Heart left ventricle (tissue), 16 donors: ENCODE measurements at regions not wholly inside any gene's neighbourhood (a gene's known extent, or its start where the extent isn't known, plus 50 kb on each side); places are given as distances from the start of the nearest gene placed in this dataset.

Source experiments
- ATAC-seq, 4 donors: fragments of 200-7000 bp; cut with Tn5 transposase; one replicate each; pipeline ENCODE4 v1.9.1; 2020 to 2022; ENCODE audit warnings: moderate library complexity in 4 of 4, mild to moderate bottlenecking in 3 of 4, moderate number of reproducible peaks in 1 of 4
- DNase-seq, 5 donors: peaks; one replicate each; pipeline ENCODE4 v3.0.0-alpha.2; 2020
- H3K27ac ChIP-seq, 12 donors: fragments of 200-600 bp; sonication (generic) in 4 of 12; one replicate each; pipeline versions ENCODE4 v1.5.0 to v1.8.0; 2016 to 2022; ENCODE audit warnings: mild to moderate bottlenecking in 2 of 12
- H3K27me3 ChIP-seq, 9 donors: fragments of 200-600 bp; sonication (generic) in 2 of 9; one replicate each; pipeline versions ENCODE4 v1.5.1 to v1.8.0; 2016 to 2022; ENCODE audit warnings: mild to moderate bottlenecking in 3 of 9
- H3K36me3 ChIP-seq, 9 donors: fragments of 200-600 bp; sonication (generic) in 2 of 9; one replicate each; pipeline versions ENCODE4 v1.5.0 to v1.8.0; 2018 to 2022; ENCODE audit warnings: mild to moderate bottlenecking in 2 of 9
- H3K4me1 ChIP-seq, 12 donors: fragments of 200-600 bp; sonication (generic) in 4 of 12; one replicate each; pipeline versions ENCODE4 v1.5.0 to v1.8.0; 2016 to 2022; ENCODE audit warnings: mild to moderate bottlenecking in 3 of 12
- H3K4me3 ChIP-seq, 12 donors: fragments of 200-600 bp; sonication (generic) in 4 of 12; one replicate each; pipeline versions ENCODE4 v1.5.0 to v1.8.0; 2017 to 2022; ENCODE audit warnings: mild to moderate bottlenecking in 9 of 12, moderate library complexity in 4 of 12
- H3K9me3 ChIP-seq, 12 donors: fragments of 200-600 bp; sonication (generic) in 4 of 12; one replicate each; pipeline versions ENCODE4 v1.5.0 to v1.8.0; 2016 to 2022; ENCODE audit warnings: mild to moderate bottlenecking in 1 of 12
- POLR2A ChIP-seq, 2 donors: fragments of 450-650 bp; IDR thresholded peaks; one replicate each; pipeline ENCODE4 v1.6.1; 2017; ENCODE audit warnings: antibody characterized with exemption in 2 of 2, mild to moderate bottlenecking in 2 of 2, moderate library complexity in 2 of 2
- WGBS, 4 donors: extraction: QIAGEN DNeasy Blood & Tissue Kit in 2 of 4; methylation state at CpG; one replicate each; pipeline versions ENCODE4 v1.1.5 to v1.1.7; 2013 to 2018; 5-methylcytosine and 5-hydroxymethylcytosine counted together
- intact Hi-C, 10 donors: fragments of 100-400 bp; cut with DNase I; formaldehyde crosslinking; loops; one replicate each; pipeline versions ENCODE4 v1.11.1 to v1.14.2; 2022
- TF ChIP-seq, protein P1 (sequence below), 12 donors: fragments of 200-600 bp; sonication (generic) in 4 of 12; IDR thresholded peaks; one replicate each; pipeline versions ENCODE4 v1.5.0 to v1.8.0; 2018 to 2022; ENCODE audit warnings: antibody characterized with exemption in 12 of 12, mild to moderate bottlenecking in 5 of 12
- donor health status: ischemic (EF 13 %, LVEDD 7.1; RV severe dilation, severe dysfunction).
- donor health status: healthy with polysubstance abuse.
- donor health status: DM: no; HTN: yes; CAD: no.
- donor health status: DM: no; HTN: no; CAD: no.
- donor health status: ischemic (EF 25% LVEDD 6.9; RV normal size, moderate dysfunction).
- donor health status: ischemic (EF 25% LVEDD 5.7; RV mildly dilated, moderate dysfunction).
- donor health status: healthy.
- donor health status: DM: yes; HTN: yes; CAD: no.
- donor health status: ischemic (EF 35%, LVEDD 5.7; RV mildly dilated, moderate dysfunction).
- donor health status: nonischemic (EF 11% LVEDD 7.7; RV severe dilation, severe dysfunction).
- donor health status: DM: yes; HTN: yes; CAD: no.
- donor health status: PGD.
- donor health status: ischemic (EF 29% LVEDD 5.4; RV normal size, mild dysfunction).
- donor health status: nonischemic (EF 23%, LVEDD 6.1; RV moderate dilation, normal function).

GRCh38 chr15:39447881-39448280 is 133.0 kb upstream of the THBS1 start:
- Histone ChIP-seq H3K9me3 (no peaks in the 10 kb centered on the region), H3K4me1 (peaks cover 0 to 3% (median 0%) of the 10 kb centered on the region in 12 donors), H3K4me3 (no peak overlapping the region), H3K27ac (no peak overlapping the region), H3K27me3 (no peaks in the 10 kb centered on the region), H3K36me3 (no peaks in the 10 kb centered on the region)
- WGBS, 4 donors, result 90 to 98% (median 96%) methylated on average over 4 of the region's 4 CpGs
- TF ChIP-seq, protein P1, sequence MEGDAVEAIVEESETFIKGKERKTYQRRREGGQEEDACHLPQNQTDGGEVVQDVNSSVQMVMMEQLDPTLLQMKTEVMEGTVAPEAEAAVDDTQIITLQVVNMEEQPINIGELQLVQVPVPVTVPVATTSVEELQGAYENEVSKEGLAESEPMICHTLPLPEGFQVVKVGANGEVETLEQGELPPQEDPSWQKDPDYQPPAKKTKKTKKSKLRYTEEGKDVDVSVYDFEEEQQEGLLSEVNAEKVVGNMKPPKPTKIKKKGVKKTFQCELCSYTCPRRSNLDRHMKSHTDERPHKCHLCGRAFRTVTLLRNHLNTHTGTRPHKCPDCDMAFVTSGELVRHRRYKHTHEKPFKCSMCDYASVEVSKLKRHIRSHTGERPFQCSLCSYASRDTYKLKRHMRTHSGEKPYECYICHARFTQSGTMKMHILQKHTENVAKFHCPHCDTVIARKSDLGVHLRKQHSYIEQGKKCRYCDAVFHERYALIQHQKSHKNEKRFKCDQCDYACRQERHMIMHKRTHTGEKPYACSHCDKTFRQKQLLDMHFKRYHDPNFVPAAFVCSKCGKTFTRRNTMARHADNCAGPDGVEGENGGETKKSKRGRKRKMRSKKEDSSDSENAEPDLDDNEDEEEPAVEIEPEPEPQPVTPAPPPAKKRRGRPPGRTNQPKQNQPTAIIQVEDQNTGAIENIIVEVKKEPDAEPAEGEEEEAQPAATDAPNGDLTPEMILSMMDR (IDR thresholded peaks at IDR 0.05), result no peak
- no peak for TF ChIP-seq POLR2A (IDR thresholded peaks at IDR 0.05)
- intact Hi-C loops, result no loop called here
- DNase-seq (no peak), ATAC-seq (no peak)

GRCh38 chr15:39448409-39448808 is 132.5 kb upstream of the THBS1 start:
- H3K27me3 ChIP-seq, result no peaks in the 10 kb centered on the region
- intact Hi-C loops, result no loop called here
- ATAC-seq (no peak), DNase-seq (no peak)
- H3K4me3 ChIP-seq, result no peak overlapping the region
- TF ChIP-seq, protein P1 (IDR thresholded peaks at IDR 0.05), result no peak
- TF ChIP-seq POLR2A (IDR thresholded peaks at IDR 0.05), result no peak
- 76 to 82% (median 80%) methylated on average over 4 of the region's 4 CpGs for WGBS, 4 donors
- H3K4me1 ChIP-seq, result peaks cover 0 to 5% (median 0%) of the 10 kb centered on the region in 12 donors
- no peaks in the 10 kb centered on the region for H3K9me3 ChIP-seq
- no peaks in the 10 kb centered on the region for H3K36me3 ChIP-seq
- H3K27ac ChIP-seq, result no peak overlapping the region

DNA sequence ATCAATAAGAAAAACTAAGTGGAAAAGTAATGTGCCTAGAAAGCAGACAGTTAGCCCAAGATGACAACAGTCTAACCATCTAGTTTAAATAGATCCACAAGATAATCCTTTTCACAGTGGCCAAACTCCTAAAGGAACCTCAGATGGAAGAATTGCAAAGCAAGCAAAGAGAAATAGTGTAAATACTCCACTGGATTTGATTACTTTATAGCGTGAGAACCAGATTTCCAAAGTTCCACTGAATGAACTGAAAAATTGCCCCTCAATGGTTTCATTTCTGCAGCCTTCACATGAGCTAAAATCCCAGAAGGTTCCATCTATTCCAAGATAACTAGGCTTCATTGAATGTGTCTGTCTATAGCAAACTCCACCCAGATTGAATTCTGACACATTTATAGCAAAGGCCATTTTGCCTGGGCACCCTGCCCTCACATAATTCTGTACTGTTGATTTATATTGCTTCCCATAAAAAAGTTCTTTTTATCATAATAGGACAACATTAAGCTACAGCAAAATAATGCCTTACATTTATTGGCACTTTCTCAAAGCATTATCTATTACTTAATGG is 129.7 kb upstream of the THBS1 start:
- no peak for ATAC-seq
- Histone ChIP-seq H3K27ac (no peak overlapping the region), H3K4me3 (no peak overlapping the region), H3K9me3 (no peaks in the 10 kb centered on the region), H3K36me3 (no peaks in the 10 kb centered on the region), H3K4me1 (peaks cover 0 to 26% (median 2%) of the 10 kb centered on the region in 12 donors), H3K27me3 (no peaks in the 10 kb centered on the region)
- TF ChIP-seq, protein P1 (IDR thresholded peaks at IDR 0.05), result no peak
- no peak for TF ChIP-seq POLR2A (IDR thresholded peaks at IDR 0.05)
- intact Hi-C loops, result no loop called here
- WGBS, 4 donors, result 79 to 96% (median 89%) methylated on average over 1 of the region's 1 CpG
- DNase-seq, result no peak

DNA sequence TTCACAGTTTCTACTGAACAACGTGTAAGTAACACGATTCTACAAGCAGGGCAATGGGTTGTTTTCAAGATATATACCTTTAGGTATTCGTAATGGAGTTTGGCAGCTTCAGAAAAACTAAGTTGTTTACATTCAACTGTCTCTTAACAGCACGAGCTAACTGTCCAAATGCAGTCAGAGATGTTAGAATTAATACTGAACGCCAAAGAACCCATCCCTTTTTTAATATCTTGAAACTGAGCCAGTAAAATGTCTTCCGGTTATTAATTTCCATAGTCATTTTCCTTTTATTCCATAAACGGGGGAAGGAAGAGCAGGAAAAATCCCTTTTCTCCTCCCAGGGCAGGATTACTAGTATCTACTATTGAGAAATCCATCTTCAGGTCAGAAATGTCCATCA is 129.0 kb upstream of the THBS1 start:
- intact Hi-C loops, result no loop called here
- Histone ChIP-seq H3K4me3 (no peak overlapping the region), H3K9me3 (no peaks in the 10 kb centered on the region), H3K27me3 (no peaks in the 10 kb centered on the region), H3K4me1 (peaks cover 0 to 26% (median 2%) of the 10 kb centered on the region in 12 donors), H3K36me3 (no peaks in the 10 kb centered on the region), H3K27ac (no peak overlapping the region)
- TF ChIP-seq, protein P1 (IDR thresholded peaks at IDR 0.05), result no peak
- TF ChIP-seq POLR2A (IDR thresholded peaks at IDR 0.05), result no peak
- DNase-seq, result no peak
- 53 to 63% (median 59%) methylated on average over 7 of the region's 7 CpGs for WGBS, 4 donors
- ATAC-seq, result no peak
